ENCODE measurements at regions not wholly inside any gene's neighbourhood (a gene's known extent, or its start where the extent isn't known, plus 50 kb on each side); places are given as distances from the start of the nearest gene placed in this dataset.
A peak's percentile ranks its signal among the peaks of the same experiment; 100 is the strongest.

- TF ChIP-seq ZFX (IDR thresholded peaks at IDR 0.05) (no peak), CTCF (conservative IDR thresholded peaks at IDR 0.05) (no peak)
- no peak overlapping the region for H3K27ac ChIP-seq
Observed at GRCh38 chr9:86697213-86697612, 250.1 kb downstream of the GAS1 start.

GRCh38 chr9:86695910-86696424 lies 251.3 kb downstream of the GAS1 start:
- TF ChIP-seq ZFX (IDR thresholded peaks at IDR 0.05), result no peak
- no peak for TF ChIP-seq CTCF (conservative IDR thresholded peaks at IDR 0.05)
- no peak overlapping the region for H3K27ac ChIP-seq

GRCh38 chr9:86690034-86690433 lies 257.3 kb downstream of the GAS1 start:
- TF ChIP-seq ZFX (IDR thresholded peaks at IDR 0.05) (no peak), CTCF (conservative IDR thresholded peaks at IDR 0.05) (no peak)
- no peak overlapping the region for H3K27ac ChIP-seq

GRCh38 chr9:86687788-86688187 lies 259.5 kb downstream of the GAS1 start:
- no peak for TF ChIP-seq CTCF (conservative IDR thresholded peaks at IDR 0.05)
- no peak for TF ChIP-seq ZFX (IDR thresholded peaks at IDR 0.05)
- no peak overlapping the region for H3K27ac ChIP-seq

GRCh38 chr9:86685556-86685955 lies 261.8 kb downstream of the GAS1 start:
- H3K27ac ChIP-seq, result peak overlapping the region; percentile 77; the same call in 1 of the 2 replicates
- no peak for TF ChIP-seq ZFX (IDR thresholded peaks at IDR 0.05)
- TF ChIP-seq CTCF (conservative IDR thresholded peaks at IDR 0.05), result no peak

GRCh38 chr9:86684148-86684547 lies 263.2 kb downstream of the GAS1 start:
- H3K27ac ChIP-seq, result peak overlapping the region; percentile 77; the same call in 1 of the 2 replicates
- no peak for TF ChIP-seq ZFX (IDR thresholded peaks at IDR 0.05)
- no peak for TF ChIP-seq CTCF (conservative IDR thresholded peaks at IDR 0.05)

GRCh38 chr9:86682240-86682639 lies 265.1 kb downstream of the GAS1 start:
- H3K27ac ChIP-seq, result peak overlapping the region; percentile 46; the same call in 1 of the 2 replicates
- no peak for TF ChIP-seq CTCF (conservative IDR thresholded peaks at IDR 0.05)
- TF ChIP-seq ZFX (IDR thresholded peaks at IDR 0.05), result no peak
